Gastrocnemius medialis (tissue), 4 donors: ENCODE measurements at regions not wholly inside any gene's neighbourhood (a gene's known extent, or its start where the extent isn't known, plus 50 kb on each side); places are given as distances from the start of the nearest gene placed in this dataset.
A peak's percentile ranks its signal among the peaks of the same experiment; 100 is the strongest.

Source experiments
- ATAC-seq, 2 donors: fragments of 150-250 bp; one replicate each; pipeline ENCODE4 v1.9.1; 2016
- DNase-seq, 2 donors: peaks; one replicate each; pipeline ENCODE4 v3.0.0-alpha.2; 2019
- H3K27ac ChIP-seq, 4 donors: fragments of 200-600 bp; sonication (generic); 1 replicate in 1 of 4; 2 replicates in 3 of 4; pipeline ENCODE4 v1.5.1; 2016 to 2018; ENCODE audit warnings: mild to moderate bottlenecking in 2 of 4, moderate library complexity in 1 of 4
- H3K27me3 ChIP-seq, 3 donors: fragments of 200-600 bp; sonication (generic) in 2 of 3; 1 replicate in 1 of 3; 2 replicates in 2 of 3; pipeline versions ENCODE4 v1.5.1 to v1.6.0; 2016 to 2019; ENCODE audit warnings: mild to moderate bottlenecking in 1 of 3, moderate library complexity in 1 of 3
- H3K36me3 ChIP-seq, 2 donors: fragments of 200-600 bp; sonication (generic) in 1 of 2; one replicate each; pipeline ENCODE4 v1.5.1; 2017 to 2018
- H3K4me1 ChIP-seq, 2 donors: fragments of 200-600 bp; sonication (generic) in 1 of 2; one replicate each; pipeline ENCODE4 v1.5.1; 2016 to 2017; ENCODE audit warnings: mild to moderate bottlenecking in 2 of 2
- H3K4me3 ChIP-seq, 4 donors: fragments of 200-600 bp; sonication (generic) in 3 of 4; 1 replicate in 1 of 4; 2 replicates in 3 of 4; pipeline ENCODE4 v1.5.1; 2016 to 2019; ENCODE audit warnings: mild to moderate bottlenecking in 2 of 4
- H3K9me3 ChIP-seq, 3 donors: fragments of 200-600 bp; sonication (generic) in 2 of 3; 1 replicate in 1 of 3; 2 replicates in 2 of 3; pipeline ENCODE4 v1.5.1; 2016 to 2019
- CTCF ChIP-seq, 5 experiments: fragments of 450-650 bp in 3 of 5; fragments of 200-600 bp in 2 of 5; sonication (generic) in 2 of 5; IDR thresholded peaks in 4 of 5; conservative IDR thresholded peaks in 1 of 5; 1 replicate in 4 of 5; 2 replicates in 1 of 5; pipeline ENCODE4 v1.5.1; 2016 to 2019; ENCODE audit warnings: antibody characterized with exemption in 5 of 5, mild to moderate bottlenecking in 3 of 5, moderate library complexity in 3 of 5
- POLR2A ChIP-seq, 2 donors: fragments of 450-650 bp; IDR thresholded peaks; one replicate each; pipeline ENCODE4 v1.6.1; 2017; ENCODE audit warnings: antibody characterized with exemption in 2 of 2, mild to moderate bottlenecking in 2 of 2, moderate library complexity in 2 of 2
- in situ Hi-C, 4 donors: fragments of 200-750 bp; cut with MboI; loops; one replicate each; pipeline versions ENCODE4 v1.15.0 to v1.8.0; 2017; ENCODE audit warnings: low sequenced_read_pairs in 4 of 4
- intact Hi-C: fragments of 100-400 bp; cut with DNase I; formaldehyde crosslinking; loops from one replicate; pipeline ENCODE4 v1.15.1; 2023; ENCODE audit warnings: low total_unique reads

- ATAC-seq (peak in 1 of 2 donors; percentile 19), DNase-seq (no peak)
- intact Hi-C loops: loop anchor here (10.0 kb wide), 1 partner anchor 280 kb away; the partner anchor contains the start of gene ADAMTS5
- in situ Hi-C loops: no loop called here
- Histone ChIP-seq H3K4me1 (peaks cover 0 to 4% of the 10 kb centered on the region in 2 donors), H3K27me3 (no peaks in the 10 kb centered on the region), H3K27ac (peak overlapping the region; percentile 53 to 73 (median 62)), H3K4me3 (no peak overlapping the region), H3K9me3 (no peaks in the 10 kb centered on the region), H3K36me3 (no peaks in the 10 kb centered on the region)
- TF ChIP-seq CTCF (IDR thresholded peaks at IDR 0.05 in 4 of 5, conservative IDR thresholded peaks at IDR 0.05 in 1 of 5) (no peak), POLR2A (IDR thresholded peaks at IDR 0.05) (no peak)
Measured at GRCh38 chr21:27244776-27245175, 277.9 kb upstream of the ADAMTS5 start.

GRCh38 chr21:27244352-27244751 is 277.5 kb upstream of the ADAMTS5 start:
- intact Hi-C loops: loop anchor here (10.0 kb wide), 1 partner anchor 280 kb away; the partner anchor contains the start of gene ADAMTS5
- ATAC-seq (peak; percentile 73 to 87), DNase-seq (no peak)
- peak overlapping the region; percentile 54 to 73 (median 66) for H3K27ac ChIP-seq
- no peaks in the 10 kb centered on the region for H3K9me3 ChIP-seq
- in situ Hi-C loops: no loop called here
- no peaks in the 10 kb centered on the region for H3K27me3 ChIP-seq
- H3K4me3 ChIP-seq: no peak overlapping the region
- H3K4me1 ChIP-seq: peaks cover 0 to 4% of the 10 kb centered on the region in 2 donors
- no peak for TF ChIP-seq POLR2A (IDR thresholded peaks at IDR 0.05)
- TF ChIP-seq CTCF (IDR thresholded peaks at IDR 0.05 in 4 of 5, conservative IDR thresholded peaks at IDR 0.05 in 1 of 5): no peak
- no peaks in the 10 kb centered on the region for H3K36me3 ChIP-seq

GRCh38 chr21:27240839-27241238 is 274.0 kb upstream of the ADAMTS5 start:
- ATAC-seq: no peak
- intact Hi-C loops: loop anchor here (10.0 kb wide), 1 partner anchor 276 kb away; the partner anchor contains the start of gene ADAMTS5

GRCh38 chr21:27233514-27234115 is 266.7 kb upstream of the ADAMTS5 start:
- no peak for DNase-seq
- Histone ChIP-seq H3K4me3 (no peak overlapping the region), H3K4me1 (no peaks in the 10 kb centered on the region), H3K36me3 (no peaks in the 10 kb centered on the region), H3K27ac (no peak overlapping the region), H3K27me3 (no peaks in the 10 kb centered on the region), H3K9me3 (no peaks in the 10 kb centered on the region)
- TF ChIP-seq POLR2A (IDR thresholded peaks at IDR 0.05) (no peak), CTCF (IDR thresholded peaks at IDR 0.05 in 4 of 5, conservative IDR thresholded peaks at IDR 0.05 in 1 of 5) (no peak)
- intact Hi-C loops: no loop called here
- ATAC-seq: no peak
- in situ Hi-C loops: no loop called here

More at GRCh38 chr21:27240839-27241238, 274.0 kb upstream of the ADAMTS5 start:
- Histone ChIP-seq H3K4me1 (no peaks in the 10 kb centered on the region), H3K36me3 (no peaks in the 10 kb centered on the region), H3K27me3 (no peaks in the 10 kb centered on the region), H3K9me3 (no peaks in the 10 kb centered on the region), H3K4me3 (no peak overlapping the region), H3K27ac (no peak overlapping the region)
- no peak for DNase-seq
- in situ Hi-C loops: no loop called here
- TF ChIP-seq POLR2A (IDR thresholded peaks at IDR 0.05) (no peak), CTCF (IDR thresholded peaks at IDR 0.05 in 4 of 5, conservative IDR thresholded peaks at IDR 0.05 in 1 of 5) (no peak)
